GM19438 (cell line): ENCODE measurements at regions not wholly inside any gene's neighbourhood (a gene's known extent, or its start where the extent isn't known, plus 50 kb on each side); places are given as distances from the start of the nearest gene placed in this dataset.
A peak's percentile ranks its signal among the peaks of the same experiment; 100 is the strongest.
"Not testable (repeated sequence)": the region's sequence is repeated elsewhere in the genome, so short reads cannot be mapped to it uniquely, and the experiment has no call there.

Experiments used
- ATAC-seq: cut with Tn5 transposase; IDR thresholded peaks from one replicate; pipeline ENCODE4 v1.9.1; 2021; ENCODE audit warnings: low read depth; ENCODE audit not compliant: unreplicated experiment

DNA sequence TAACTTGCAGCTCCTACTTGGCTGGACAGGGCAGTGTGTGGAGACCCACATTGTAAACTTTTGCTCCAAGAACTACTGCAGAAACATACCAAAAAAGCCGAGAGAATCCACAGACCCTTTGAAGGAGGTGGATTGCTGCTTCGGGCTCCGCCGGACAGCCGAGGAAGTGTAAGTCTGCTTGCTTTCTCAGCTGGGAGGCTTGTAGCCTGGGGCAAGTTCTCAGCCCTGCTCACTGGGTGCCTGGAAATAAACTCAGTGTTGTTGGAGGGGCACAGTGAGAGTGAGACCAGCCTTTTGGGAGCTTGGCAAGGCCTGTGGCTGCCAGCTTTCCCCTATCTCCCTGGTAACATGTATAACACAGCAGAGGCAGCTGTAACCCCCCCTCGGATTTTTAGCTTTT is 215.6 kb downstream of the SYK start:
- ATAC-seq, result no peak

DNA sequence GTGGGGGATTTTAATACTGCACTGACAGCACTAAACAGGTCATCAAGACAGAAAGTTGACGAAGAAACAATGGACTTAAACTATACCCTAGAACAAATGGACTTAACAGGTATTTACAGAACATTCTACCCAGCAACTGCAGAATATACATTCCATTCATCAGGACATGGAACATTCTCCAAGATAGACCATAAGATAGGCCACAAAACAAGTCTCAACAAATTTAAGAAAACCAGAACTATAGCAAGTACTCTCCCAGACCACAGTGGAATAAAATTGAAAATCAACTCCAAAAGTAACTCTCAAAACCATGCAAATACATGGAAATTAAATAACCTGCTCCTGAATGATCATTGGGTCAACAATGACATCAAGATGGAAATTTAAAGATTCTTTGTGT is 218.3 kb downstream of the SYK start:
- ATAC-seq, result not testable (repeated sequence)

DNA sequence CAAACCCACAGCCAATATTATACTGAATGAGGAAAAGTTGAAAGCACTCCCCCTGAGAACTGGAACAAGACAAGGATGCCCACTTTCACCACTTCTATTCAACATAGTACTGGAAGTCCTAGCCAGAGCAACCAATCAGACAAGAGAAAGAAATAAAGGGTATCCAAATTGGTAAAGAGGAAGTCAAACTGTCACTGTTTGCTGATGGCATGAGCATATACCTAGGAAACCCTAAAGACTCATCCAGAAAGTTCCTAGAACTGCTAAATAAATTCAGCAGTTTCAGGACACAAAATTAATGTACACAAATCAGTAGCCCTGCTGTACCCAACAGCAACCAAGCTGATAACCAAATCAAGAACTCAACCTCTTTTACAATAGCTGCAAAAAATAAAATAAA is 220.0 kb downstream of the SYK start:
- ATAC-seq, result not testable (repeated sequence)

DNA sequence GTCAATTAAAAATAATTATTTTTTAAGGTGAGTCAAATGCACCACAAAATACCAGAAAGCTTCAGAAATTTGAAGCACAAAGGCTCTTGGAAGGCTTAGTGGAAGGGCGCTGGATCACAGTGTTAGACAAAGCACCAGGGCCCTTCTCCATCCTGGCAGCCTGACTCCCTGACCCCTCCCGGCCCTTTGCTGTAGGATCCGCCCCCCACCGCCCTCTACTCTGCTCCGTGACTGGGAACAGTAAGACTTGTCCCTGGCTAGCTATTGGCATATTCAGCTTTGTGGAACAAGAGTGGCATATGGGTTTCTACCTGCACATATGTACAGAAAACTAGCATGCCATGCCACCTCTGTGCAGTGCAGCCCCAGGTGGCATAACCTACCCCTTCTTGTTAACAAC is 222.1 kb downstream of the SYK start:
- ATAC-seq, result no peak

DNA sequence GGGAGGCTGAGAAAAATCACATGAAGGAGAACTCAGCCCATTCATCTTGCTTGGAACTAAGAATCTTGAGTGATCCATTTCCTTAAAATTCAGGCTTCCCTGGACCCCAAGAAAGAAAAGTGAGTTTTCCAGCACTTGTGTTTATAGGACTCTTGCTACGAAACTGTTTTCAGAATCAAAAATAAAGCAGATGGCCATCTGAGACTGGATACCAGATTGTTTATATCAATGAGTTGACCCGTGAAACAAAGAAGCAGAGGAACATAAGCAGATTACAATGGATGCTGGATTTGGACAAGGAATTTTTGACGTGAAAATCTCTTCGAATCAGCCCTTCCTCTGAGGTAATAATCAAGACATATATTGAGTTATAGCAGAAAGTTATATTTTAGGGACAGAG is 223.2 kb downstream of the SYK start:
- no peak for ATAC-seq

DNA sequence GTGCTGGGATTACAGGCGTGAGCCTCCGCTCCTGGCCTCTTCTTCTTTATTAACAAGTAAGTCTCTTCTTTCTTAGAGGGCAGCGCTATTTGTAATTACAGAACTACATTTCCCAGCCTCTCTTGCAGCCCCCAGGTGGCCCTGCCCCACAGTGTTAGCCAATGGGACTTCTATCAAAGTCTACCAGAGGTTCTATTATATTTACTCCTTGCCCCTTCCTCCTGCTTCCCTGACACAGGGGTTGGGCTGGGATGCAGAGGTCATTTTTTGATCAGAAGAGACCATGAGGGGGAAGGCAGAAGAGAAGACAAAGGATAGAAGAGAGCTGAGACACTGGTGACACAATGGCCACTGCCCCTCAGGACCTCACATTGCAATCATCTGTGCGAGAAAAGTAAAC is 224.2 kb downstream of the SYK start:
- no peak for ATAC-seq

DNA sequence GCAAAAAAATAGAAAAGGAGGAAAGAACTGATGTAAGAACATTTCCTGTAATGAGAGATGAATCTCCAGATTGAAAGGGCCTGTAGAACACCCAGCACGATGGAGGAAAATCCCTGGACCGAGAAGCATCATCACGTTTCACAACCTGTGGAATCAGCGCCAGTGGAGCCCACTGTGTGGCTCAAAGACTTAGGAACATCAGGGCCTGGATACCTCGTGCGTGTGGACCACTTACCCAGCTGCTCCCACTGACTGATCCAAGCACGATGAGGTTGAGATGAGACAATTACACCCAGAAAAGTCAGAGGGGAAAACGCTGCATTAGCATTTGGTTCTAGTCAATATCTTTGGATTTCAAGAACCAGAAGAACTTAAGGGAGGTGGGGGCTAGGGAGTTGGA is 224.6 kb downstream of the SYK start:
- no peak for ATAC-seq

DNA sequence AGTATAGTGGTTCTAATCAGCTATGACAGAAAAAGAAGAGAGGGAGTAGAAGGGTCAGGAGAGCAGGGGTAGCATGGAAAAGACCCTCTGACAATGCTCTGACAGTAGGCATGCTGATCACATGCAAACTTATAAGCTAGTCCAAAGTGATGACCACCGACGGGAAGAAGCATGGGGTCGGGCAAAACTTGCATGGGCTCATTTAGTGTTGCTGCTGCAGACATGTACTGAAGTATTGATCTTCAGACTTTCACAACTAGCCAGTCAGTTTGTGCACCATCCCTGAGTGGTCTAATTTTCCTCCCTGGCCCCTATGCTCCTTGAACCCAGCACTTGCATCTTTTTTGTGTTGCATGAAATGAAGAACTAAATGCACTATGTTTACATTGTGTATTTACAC is 225.4 kb downstream of the SYK start:
- ATAC-seq, result no peak

DNA sequence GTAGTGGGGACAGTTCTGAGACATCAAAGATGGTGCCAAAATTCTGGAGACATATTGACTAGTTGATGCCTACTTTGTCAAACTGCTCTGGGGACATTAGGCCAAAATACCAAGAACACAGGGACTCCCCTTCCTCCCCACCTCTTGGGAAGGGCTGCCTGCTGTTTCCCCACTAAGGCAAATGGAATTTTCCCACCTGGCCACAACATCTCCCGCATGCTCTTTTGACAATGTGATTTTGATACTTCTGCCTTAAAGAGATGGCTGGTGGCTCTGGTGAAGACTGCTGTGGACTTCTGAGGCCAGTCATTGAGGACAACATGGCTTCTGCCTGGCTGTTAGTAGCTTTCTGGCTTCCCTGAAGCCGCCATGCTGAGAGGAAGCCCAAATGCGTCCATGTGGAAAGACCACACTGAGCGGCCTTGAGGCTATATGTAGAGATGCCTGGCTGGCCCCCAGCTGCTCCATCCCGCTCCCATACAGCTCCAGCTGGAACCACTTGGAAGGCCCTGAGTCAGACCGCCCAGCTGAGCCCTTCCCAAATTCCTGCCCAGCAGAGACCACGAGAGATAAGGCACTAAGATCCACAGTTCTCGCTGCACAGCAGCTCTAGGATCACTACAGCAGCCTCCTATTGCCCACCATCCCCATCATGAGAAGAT is 226.7 kb downstream of the SYK start:
- no peak for ATAC-seq

DNA sequence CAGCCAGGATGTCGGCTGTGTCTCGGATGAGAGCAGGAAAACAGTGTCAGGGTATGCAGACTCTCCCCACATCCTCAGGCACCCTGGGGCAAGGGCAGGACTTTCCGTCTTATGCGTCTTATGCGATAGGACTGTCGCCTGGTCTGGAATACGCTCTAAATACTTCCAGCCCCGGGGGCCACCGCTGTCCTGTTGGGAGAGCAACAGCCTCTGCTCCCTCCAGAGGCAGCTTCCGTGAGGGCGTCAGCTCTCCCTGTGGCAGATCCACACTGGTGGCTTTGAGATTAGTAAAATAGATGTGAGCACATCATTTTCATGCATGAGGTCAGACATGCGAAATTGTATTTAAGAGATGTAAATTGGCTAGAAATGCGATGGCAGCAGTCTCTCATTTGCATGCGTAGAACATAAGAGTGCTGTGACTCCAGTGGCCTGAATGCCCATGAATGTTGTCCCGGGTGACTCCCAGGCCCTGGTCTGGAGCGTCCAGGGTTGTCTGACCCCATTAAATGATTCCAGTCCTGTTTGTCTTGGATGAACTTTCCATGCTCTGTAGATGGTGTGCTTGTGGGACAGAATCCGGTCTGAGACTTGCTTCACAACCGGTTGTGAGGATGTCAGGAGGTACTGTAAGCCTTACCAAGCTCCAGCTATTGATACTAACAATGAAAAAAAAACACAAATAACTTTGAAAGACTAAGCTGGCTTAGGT is 228.2 kb downstream of the SYK start:
- ATAC-seq, result no peak

DNA sequence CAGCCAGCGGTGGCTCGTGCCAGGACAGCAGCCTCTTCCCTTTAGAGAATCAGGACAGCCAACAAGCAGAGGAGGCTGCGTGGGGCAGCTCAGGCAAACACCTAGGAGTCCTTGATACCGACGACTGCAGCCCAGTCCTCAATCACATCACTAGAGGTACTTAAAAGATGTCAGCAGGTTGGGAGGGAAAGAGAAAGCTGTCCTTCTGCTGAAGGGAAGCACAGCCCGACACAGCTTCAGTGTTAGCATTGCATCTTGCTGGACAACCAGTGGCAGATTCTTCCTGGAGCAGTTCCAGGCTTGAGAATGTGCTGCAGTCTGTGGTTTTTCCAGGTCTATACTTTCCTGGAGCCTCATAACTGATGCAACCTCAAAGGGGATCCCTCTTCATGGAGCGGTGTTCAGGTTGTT is 230.5 kb downstream of the SYK start:
- no peak for ATAC-seq

DNA sequence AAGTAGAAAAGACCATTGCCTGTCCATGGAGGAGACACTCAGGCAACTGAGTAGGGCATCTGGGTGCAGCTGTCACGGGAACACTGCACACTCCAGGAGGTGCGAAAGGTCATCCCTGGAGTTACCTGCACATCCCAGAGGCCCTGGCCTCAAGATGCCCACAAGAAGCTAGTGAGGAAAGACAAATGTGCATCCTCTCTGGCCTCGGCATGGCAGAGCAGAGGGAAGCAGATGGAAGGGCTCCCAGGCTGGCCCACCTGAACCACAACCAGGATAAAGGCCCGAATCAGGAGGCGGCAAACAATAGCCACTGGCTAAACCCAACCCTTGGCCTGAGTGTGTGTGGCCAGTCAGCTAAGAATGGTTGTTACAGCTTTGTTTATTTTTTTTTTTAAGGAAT is 231.7 kb downstream of the SYK start:
- ATAC-seq, result no peak

DNA sequence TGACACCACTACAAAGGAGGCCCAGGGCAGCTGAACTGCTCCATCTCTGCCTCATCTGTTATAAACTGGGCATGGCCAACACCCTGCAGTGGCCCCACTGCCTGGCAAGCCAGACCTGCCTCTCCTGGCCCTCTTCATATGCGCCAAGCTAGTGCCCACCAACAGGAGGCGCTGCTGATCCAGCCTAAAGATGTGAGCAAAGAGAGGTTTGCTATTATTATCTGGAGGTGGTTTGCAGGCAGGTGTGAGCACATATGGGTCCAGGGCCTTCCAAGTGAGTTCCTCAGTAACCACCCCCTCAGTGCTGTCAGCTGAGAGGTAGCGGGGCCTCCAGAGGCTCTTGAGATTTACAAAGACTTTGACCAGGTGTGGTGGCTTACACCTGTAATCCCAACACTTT is 232.2 kb downstream of the SYK start:
- no peak for ATAC-seq

DNA sequence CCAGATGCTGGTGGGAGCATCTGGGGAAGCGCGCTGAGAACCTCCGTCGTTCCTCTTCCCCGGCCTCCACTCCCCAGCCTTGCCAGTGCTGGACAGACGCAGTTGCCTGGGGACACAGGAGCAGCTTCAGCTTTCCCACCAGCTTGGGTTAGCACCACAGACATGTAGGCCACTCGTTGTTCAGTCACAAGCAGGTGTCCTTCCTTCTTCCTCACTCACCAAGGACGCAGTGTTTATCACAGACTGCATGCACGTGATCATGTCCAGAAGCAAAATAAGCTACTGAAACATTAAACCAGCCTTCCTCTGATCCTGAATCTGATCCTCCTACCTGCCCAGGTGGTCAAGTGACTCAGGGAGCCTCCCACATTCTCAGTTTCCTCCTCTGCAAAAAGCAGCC is 232.9 kb downstream of the SYK start:
- no peak for ATAC-seq

DNA sequence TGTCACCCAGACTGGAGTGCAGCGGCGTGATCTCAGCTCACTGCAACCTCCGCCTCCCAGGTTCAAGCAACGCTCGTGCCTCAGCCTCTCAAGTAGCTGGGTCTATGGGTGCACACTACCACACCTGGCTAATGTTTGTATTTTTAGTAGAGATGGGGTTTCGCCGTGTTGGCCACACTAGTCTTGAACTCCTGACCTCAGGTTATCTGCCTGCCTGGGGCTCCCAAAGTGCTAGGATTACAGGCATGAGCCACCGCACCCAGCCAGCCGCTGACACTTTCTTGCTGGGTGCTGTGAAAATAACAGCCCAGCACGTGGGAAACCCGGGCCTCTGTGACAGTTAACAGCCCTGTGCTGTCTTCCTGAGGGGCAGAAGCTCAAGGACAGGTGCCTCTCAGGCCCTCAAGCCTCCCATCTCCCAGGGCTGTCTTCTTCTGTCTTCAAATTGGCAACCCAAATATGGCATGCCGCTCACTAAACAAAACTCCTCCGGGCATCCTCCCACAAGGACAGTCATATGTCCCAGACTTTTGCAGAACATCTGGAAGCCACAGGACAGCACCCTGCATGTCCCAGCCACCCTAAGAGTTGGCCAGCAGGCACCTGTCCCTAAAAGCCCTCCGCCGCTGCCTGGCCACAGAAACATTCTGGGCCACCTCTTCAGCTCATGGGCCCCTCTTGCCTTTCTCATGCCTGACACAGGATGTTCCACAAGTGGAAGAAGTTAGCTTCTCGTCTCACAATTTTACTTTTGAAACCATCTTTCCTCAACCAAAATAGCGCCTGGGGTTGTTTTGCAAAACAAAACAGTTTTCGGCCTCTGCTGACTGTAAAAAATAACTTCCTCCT is 233.6 kb downstream of the SYK start:
- ATAC-seq, result no peak

DNA sequence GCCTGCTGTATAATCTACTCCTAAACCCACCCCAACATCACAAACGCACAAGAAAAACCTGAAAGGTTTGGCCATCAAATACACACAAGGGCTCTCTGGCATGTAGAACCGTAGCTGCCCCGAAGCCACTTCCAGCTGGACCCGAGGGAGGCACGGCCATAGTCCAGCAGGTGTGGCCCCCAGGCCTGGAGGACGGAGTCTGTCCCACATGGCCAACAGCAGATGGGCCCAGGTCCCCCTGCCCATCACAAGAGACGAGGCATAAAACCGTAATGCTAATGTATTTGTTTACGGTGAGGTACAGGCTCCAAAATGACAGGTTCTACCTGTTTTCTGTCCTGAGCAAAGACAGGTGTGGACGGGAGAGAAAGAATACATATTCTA is 234.2 kb downstream of the SYK start:
- ATAC-seq, result no peak

DNA sequence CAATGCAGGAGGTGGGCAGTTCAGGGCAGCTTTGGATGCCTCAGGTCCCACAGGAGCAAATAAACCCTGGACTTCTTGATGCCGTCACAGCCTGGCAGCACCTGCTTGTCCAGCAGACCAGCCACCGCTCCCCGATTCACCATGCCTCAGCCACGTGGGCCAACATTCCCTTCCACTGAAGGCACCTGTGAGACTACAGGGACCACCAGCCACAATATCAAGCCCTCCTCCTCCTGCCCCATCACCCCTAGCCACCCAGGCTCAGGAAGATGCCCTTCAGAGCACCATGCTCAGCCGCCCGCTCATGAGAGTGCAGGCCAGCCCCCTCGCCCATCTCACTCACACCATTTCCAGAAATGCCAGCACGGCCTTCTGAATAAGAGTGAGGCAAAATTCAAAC is 234.7 kb downstream of the SYK start:
- ATAC-seq, result no peak

DNA sequence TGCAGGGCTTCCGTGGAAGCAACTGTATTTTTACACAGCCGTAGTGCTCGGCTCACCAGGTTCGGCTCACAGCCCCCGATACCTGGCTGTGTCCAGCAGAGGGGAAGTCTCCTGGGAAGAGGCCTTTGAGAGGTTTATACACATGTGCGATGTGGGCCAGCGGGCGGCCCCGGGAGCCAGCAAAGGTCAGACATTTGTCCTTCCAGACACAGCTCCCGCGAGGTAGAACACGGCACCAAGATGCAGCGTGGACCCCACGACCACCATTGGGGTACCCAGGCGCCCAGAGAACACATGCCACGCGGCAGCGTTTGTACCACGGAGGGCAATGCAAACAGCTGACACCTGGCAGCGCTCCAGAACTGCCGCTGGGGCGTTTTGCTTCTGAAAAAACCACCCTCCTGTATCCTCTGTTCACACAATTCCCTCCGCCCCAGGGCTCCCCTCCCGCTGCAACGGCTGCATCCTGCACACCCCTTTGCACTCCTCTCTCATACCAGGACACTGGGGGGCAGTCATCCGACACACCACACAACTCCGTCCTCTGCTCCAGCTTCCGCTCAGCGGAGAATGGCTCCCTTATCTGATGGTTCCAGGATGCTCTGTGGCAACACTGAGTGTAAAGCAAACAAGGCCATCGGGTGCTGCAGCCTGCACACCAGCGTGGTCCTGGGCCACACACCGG is 235.3 kb downstream of the SYK start:
- peak; percentile 57 for ATAC-seq

DNA sequence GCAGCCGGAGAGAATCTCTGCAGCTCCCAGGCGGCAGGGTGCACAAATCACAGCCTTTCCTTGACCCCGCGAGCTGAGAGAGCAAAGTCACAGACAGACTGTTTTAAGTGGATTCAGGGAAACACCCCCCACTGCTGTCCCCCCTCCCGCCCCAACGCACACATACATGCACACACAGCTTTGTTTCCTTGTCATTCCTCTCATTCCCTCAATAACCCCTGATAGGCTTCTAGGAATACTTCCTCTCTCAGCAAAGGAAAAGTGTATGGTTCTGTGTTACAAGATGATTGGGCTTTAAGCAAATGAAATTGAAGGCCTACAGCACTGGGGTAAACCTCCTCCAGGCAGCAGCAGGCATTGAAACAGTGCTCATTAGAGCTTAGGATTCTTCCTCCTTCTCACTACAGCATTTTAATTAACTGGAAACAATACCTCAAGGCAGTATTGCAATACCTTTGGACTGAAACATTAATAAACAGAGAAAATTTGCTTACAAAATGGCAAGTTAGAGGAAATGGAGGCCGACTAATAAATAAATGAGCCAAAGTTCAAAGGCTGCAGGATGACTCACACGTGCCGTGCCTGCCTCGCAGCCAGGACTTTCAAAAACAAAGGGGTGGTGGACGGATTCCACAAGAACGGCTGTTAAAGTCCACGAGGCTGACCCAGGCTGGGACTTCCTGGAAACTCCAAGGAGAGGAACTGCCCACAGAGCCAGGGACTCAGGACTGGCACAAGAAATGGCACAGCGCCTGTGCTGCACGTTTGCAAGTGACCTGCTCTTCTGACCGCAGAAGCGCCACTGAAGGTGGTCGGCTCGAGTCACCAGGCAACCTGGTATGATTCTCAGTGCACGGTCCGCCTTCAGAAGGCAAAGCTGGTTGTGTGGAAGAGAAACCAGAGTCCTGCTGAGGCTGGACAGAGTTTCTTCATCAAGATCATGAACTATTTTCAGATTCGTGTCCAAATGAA is 236.2 kb downstream of the SYK start:
- no peak for ATAC-seq
